Right lobe of liver (tissue), 6 donors: ENCODE measurements at regions not wholly inside any gene's neighbourhood (a gene's known extent, or its start where the extent isn't known, plus 50 kb on each side); places are given as distances from the start of the nearest gene placed in this dataset.
A peak's percentile ranks its signal among the peaks of the same experiment; 100 is the strongest.

Experiments used
- ATAC-seq, 4 donors: fragments of 200-7000 bp; cut with Tn5 transposase; one replicate each; pipeline ENCODE4 v1.9.1; 2020; ENCODE audit warnings: mild to moderate bottlenecking in 4 of 4, moderate library complexity in 4 of 4
- DNase-seq, 3 donors: peaks; one replicate each; pipeline ENCODE4 v3.0.0-alpha.2; 2020
- H3K27ac ChIP-seq, 3 donors: fragments of 200-600 bp; one replicate each; pipeline ENCODE4 v1.8.0; 2022
- H3K27me3 ChIP-seq, 2 donors: fragments of 200-600 bp; one replicate each; pipeline ENCODE4 v1.8.0; 2022
- H3K36me3 ChIP-seq, 4 donors: fragments of 200-600 bp; sonication (generic) in 1 of 4; one replicate each; pipeline versions ENCODE4 v1.5.1 to v1.8.0; 2017 to 2022; ENCODE audit warnings: control low read depth in 1 of 4
- H3K4me1 ChIP-seq, 4 donors: fragments of 200-600 bp; sonication (generic) in 1 of 4; one replicate each; pipeline versions ENCODE4 v1.5.1 to v1.8.0; 2017 to 2022; ENCODE audit warnings: control low read depth in 1 of 4
- H3K4me3 ChIP-seq, 3 donors: fragments of 200-600 bp; one replicate each; pipeline ENCODE4 v1.8.0; 2022
- H3K9me3 ChIP-seq, 4 donors: fragments of 200-600 bp; sonication (generic) in 1 of 4; one replicate each; pipeline versions ENCODE4 v1.5.1 to v1.8.0; 2017 to 2022; ENCODE audit warnings: control low read depth in 1 of 4
- CTCF ChIP-seq, 4 donors: fragments of 200-600 bp in 3 of 4; fragments of 450-650 bp in 1 of 4; IDR thresholded peaks; one replicate each; pipeline versions ENCODE4 v1.5.1 to v1.8.0; 2016 to 2022; ENCODE audit warnings: antibody characterized with exemption in 4 of 4, mild to moderate bottlenecking in 2 of 4
- POLR2A ChIP-seq: fragments of 450-650 bp; IDR thresholded peaks from one replicate; pipeline ENCODE4 v1.6.1; 2017; ENCODE audit warnings: antibody characterized with exemption, mild to moderate bottlenecking
- WGBS: methylation state at CpG from one replicate; pipeline ENCODE4 v1.1.6; 2018; ENCODE audit warnings: low coverage, low lambda C conversion rate; ENCODE audit not compliant: insufficient coverage; ENCODE audit errors: missing lambda C conversion rate; 5-methylcytosine and 5-hydroxymethylcytosine counted together
- intact Hi-C, 2 donors: fragments of 100-400 bp; cut with DNase I; formaldehyde crosslinking; loops; one replicate each; pipeline versions ENCODE4 v1.11.2 to v1.14.1; 2022
- donor health status: DM: no; HTN: yes; CAD: no.
- donor health status: DM: no; HTN: no; CAD: no.
- donor health status: DM: no; HTN: no; CAD: no.
- donor health status: DM: no; HTN: yes; CAD: no.
- donor health status: DM: no; HTN: yes; CAD: no.

GRCh38 chr12:131362291-131363211 is 348.3 kb upstream of the SFSWAP start:
- Histone ChIP-seq H3K36me3 (no peaks in the 10 kb centered on the region), H3K27ac (no peak overlapping the region), H3K4me1 (no peaks in the 10 kb centered on the region), H3K27me3 (no peaks in the 10 kb centered on the region), H3K9me3 (no peaks in the 10 kb centered on the region), H3K4me3 (no peak overlapping the region)
- no peak for DNase-seq
- ATAC-seq = no peak
- intact Hi-C loops = no loop called here
- TF ChIP-seq CTCF (IDR thresholded peaks at IDR 0.05) = no peak
- no peak for TF ChIP-seq POLR2A
- WGBS = 49% methylated on average over 10 of the region's 12 CpGs

GRCh38 chr12:131363393-131363792 is 347.5 kb upstream of the SFSWAP start:
- peak in 1 of 4 donors; percentile 28 for ATAC-seq
- TF ChIP-seq POLR2A (no peak), CTCF (IDR thresholded peaks at IDR 0.05) (no peak)
- no peak overlapping the region for H3K4me3 ChIP-seq
- no peaks in the 10 kb centered on the region for H3K4me1 ChIP-seq
- 40% methylated on average over 1 of the region's 7 CpGs for WGBS
- no peak overlapping the region for H3K27ac ChIP-seq
- no peaks in the 10 kb centered on the region for H3K27me3 ChIP-seq
- no peaks in the 10 kb centered on the region for H3K9me3 ChIP-seq
- intact Hi-C loops = no loop called here
- no peaks in the 10 kb centered on the region for H3K36me3 ChIP-seq
- DNase-seq = no peak

GRCh38 chr12:131363841-131364495 is 346.9 kb upstream of the SFSWAP start:
- ATAC-seq = no peak
- Histone ChIP-seq H3K36me3 (no peaks in the 10 kb centered on the region), H3K4me3 (no peak overlapping the region), H3K4me1 (no peaks in the 10 kb centered on the region), H3K9me3 (no peaks in the 10 kb centered on the region), H3K27ac (no peak overlapping the region), H3K27me3 (no peaks in the 10 kb centered on the region)
- WGBS = 57% methylated on average over 7 of the region's 14 CpGs
- intact Hi-C loops = no loop called here
- no peak for TF ChIP-seq CTCF (IDR thresholded peaks at IDR 0.05)
- DNase-seq = no peak

GRCh38 chr12:131364903-131365820 is 345.7 kb upstream of the SFSWAP start:
- 56% methylated on average over 10 of the region's 12 CpGs for WGBS
- intact Hi-C loops = no loop called here
- no peaks in the 10 kb centered on the region for H3K27me3 ChIP-seq
- no peaks in the 10 kb centered on the region for H3K4me1 ChIP-seq
- no peak for ATAC-seq
- no peaks in the 10 kb centered on the region for H3K9me3 ChIP-seq
- TF ChIP-seq POLR2A (no peak), CTCF (IDR thresholded peaks at IDR 0.05) (no peak)
- no peaks in the 10 kb centered on the region for H3K36me3 ChIP-seq
- no peak for DNase-seq
- no peak overlapping the region for H3K4me3 ChIP-seq
- H3K27ac ChIP-seq = no peak overlapping the region
